Endothelial cell (in vitro differentiated cells): ENCODE measurements at regions not wholly inside any gene's neighbourhood (a gene's known extent, or its start where the extent isn't known, plus 50 kb on each side); places are given as distances from the start of the nearest gene placed in this dataset.

Experiments
- DNase-seq: peaks from one replicate; pipeline ENCODE4 v3.0.0; 2021; ENCODE audit warnings: low spot score
- H3K27ac Mint-ChIP-seq: one replicate; pipeline ENCODE4 v1.8.0; 2021; ENCODE audit warnings: mixed read lengths, inconsistent platforms; ENCODE audit not compliant: unreplicated experiment
- H3K27me3 Mint-ChIP-seq: one replicate; pipeline ENCODE4 v1.8.0; 2021; ENCODE audit warnings: mild to moderate bottlenecking, moderate library complexity, mixed read lengths, inconsistent platforms; ENCODE audit not compliant: unreplicated experiment
- H3K36me3 Mint-ChIP-seq: one replicate; pipeline ENCODE4 v1.8.0; 2021; ENCODE audit warnings: mild to moderate bottlenecking, low read depth, mixed read lengths, inconsistent platforms; ENCODE audit not compliant: unreplicated experiment
- H3K4me1 Mint-ChIP-seq: one replicate; pipeline ENCODE4 v1.8.0; 2021; ENCODE audit warnings: mild to moderate bottlenecking, mixed read lengths, inconsistent platforms; ENCODE audit not compliant: unreplicated experiment
- H3K4me3 Mint-ChIP-seq: one replicate; pipeline ENCODE4 v1.8.0; 2021; ENCODE audit warnings: mild to moderate bottlenecking, mixed read lengths, inconsistent platforms; ENCODE audit not compliant: unreplicated experiment
- H3K9me3 Mint-ChIP-seq: one replicate; pipeline ENCODE4 v1.8.0; 2021; ENCODE audit warnings: mixed read lengths, inconsistent platforms; ENCODE audit not compliant: unreplicated experiment
- TF ChIP-seq, protein P1 (sequence below): fragments of 200-600 bp; sonication (generic); IDR thresholded peaks from one replicate; pipeline ENCODE4 v1.5.0; 2021; ENCODE audit warnings: antibody characterized with exemption; ENCODE audit not compliant: unreplicated experiment

DNA sequence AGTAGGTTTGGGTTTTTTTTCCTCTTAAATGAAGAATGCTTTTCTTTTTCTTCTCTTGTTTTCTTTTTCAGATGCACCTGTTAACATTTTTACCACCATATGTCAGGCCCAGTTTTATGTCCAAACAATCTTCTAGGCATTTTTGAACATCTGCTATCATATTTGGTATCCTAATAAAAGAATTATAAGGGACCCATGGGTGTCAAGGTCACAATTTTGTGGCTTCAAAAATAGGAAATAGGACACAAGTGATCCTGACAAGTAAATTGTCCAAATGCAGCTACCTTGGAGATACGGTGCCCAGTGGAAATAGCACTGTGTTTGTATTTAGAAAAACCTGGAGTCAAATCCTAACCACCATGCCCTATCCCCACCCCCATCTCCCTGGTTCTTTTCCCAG, 270.3 kb downstream of the MZT1 start:
- no peaks in the 10 kb centered on the region for H3K9me3 Mint-ChIP-seq
- H3K4me3 Mint-ChIP-seq: no peak overlapping the region
- peaks cover 3% of the 10 kb centered on the region for H3K4me1 Mint-ChIP-seq
- H3K27me3 Mint-ChIP-seq: no peaks in the 10 kb centered on the region
- DNase-seq: no peak
- TF ChIP-seq, protein P1, sequence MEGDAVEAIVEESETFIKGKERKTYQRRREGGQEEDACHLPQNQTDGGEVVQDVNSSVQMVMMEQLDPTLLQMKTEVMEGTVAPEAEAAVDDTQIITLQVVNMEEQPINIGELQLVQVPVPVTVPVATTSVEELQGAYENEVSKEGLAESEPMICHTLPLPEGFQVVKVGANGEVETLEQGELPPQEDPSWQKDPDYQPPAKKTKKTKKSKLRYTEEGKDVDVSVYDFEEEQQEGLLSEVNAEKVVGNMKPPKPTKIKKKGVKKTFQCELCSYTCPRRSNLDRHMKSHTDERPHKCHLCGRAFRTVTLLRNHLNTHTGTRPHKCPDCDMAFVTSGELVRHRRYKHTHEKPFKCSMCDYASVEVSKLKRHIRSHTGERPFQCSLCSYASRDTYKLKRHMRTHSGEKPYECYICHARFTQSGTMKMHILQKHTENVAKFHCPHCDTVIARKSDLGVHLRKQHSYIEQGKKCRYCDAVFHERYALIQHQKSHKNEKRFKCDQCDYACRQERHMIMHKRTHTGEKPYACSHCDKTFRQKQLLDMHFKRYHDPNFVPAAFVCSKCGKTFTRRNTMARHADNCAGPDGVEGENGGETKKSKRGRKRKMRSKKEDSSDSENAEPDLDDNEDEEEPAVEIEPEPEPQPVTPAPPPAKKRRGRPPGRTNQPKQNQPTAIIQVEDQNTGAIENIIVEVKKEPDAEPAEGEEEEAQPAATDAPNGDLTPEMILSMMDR: no peak
- no peak overlapping the region for H3K27ac Mint-ChIP-seq
- no peaks in the 10 kb centered on the region for H3K36me3 Mint-ChIP-seq

DNA sequence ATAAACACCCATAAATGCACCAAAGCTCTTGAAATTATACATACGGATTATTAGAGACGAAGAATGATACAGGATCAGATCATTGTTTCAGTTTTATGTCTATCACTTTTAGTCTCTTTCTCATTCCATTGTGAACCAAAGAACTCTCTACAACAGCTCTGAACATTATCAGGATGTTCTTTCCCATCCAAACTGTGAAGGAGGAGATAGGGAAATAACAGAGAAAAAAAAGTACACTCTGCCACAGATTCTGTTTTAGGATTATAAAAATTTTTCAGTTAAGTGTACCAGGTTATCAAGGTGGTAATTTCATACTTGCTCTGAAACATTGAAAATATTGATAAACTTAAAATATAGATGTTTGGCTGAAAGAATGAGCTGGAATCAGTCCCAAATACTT, 270.9 kb downstream of the MZT1 start:
- no peaks in the 10 kb centered on the region for H3K36me3 Mint-ChIP-seq

DNA sequence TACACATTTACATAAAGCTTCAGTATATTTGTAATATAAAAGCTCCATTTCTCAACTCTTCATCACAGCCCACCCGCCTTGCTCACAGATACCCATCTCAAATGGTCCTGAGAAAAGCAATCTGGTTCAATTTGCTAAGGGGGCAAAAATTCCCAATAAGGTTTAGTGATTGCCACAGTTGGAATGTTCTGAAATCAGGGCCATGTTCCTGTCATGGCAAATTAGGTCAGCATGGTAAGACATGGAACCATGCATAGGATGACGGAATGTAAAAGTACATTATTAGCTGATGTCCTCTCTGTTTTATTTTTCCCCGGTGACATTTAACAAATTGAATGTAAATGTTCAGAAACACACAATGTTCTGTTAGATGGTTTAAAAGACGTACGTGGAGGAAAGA, 274.3 kb downstream of the MZT1 start:
- Mint-ChIP-seq H3K4me1 (no peaks in the 10 kb centered on the region), H3K36me3 (no peaks in the 10 kb centered on the region), H3K27ac (no peak overlapping the region), H3K9me3 (peaks cover 3% of the 10 kb centered on the region), H3K4me3 (no peak overlapping the region), H3K27me3 (no peaks in the 10 kb centered on the region)
- no peak for DNase-seq
- TF ChIP-seq, protein P1: no peak

More for the DNA sequence above, 270.9 kb downstream of the MZT1 start:
- no peaks in the 10 kb centered on the region for H3K27me3 Mint-ChIP-seq
- peaks cover 3% of the 10 kb centered on the region for H3K4me1 Mint-ChIP-seq
- no peak overlapping the region for H3K27ac Mint-ChIP-seq
- H3K9me3 Mint-ChIP-seq: no peaks in the 10 kb centered on the region
- no peak overlapping the region for H3K4me3 Mint-ChIP-seq
- no peak for DNase-seq
- TF ChIP-seq, protein P1: no peak

DNA sequence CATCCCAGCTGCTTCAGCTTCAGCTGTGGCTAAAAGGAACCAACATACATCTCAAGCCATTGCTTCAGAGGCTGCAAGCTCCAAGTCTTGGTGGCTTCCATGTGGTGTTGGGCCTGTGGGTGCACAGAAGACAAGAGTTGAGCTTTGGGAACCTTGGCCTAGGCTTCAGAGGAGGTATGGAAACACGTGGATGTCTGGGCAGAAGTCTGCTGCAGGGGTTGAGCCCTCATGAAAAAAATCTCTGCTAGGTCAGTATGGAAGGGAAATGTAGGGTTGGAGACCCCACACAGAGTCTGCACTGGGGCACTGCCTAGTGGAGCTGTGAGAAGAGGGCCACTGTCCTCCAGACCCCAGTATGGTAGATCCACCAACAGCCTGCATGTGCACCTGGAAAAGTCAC, 279.3 kb downstream of the MZT1 start:
- no peak for DNase-seq
- H3K9me3 Mint-ChIP-seq: peaks cover 9% of the 10 kb centered on the region
- H3K4me1 Mint-ChIP-seq: no peaks in the 10 kb centered on the region
- TF ChIP-seq, protein P1: no peak
- peaks cover 2% of the 10 kb centered on the region for H3K27me3 Mint-ChIP-seq
- H3K27ac Mint-ChIP-seq: no peak overlapping the region
- H3K36me3 Mint-ChIP-seq: peaks cover 6% of the 10 kb centered on the region
- H3K4me3 Mint-ChIP-seq: no peak overlapping the region

DNA sequence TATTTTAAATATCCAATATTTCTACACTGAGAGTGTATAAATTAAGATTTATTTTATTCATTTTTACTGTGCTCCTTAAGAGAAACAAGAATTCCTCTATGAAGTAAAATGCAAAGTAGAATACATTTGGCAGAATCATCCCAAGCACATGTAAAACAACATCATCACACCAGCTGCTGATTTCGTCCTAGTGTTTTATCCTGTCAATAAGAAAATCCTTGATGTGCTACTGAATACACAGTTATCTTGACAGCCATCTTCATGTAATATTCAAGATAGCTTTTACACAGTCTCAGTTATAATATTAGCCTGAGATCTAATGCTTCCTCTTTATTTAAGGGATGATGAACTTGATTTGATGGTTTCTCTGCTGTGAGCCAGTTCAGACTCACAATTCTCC, 282.4 kb downstream of the MZT1 start:
- Mint-ChIP-seq H3K36me3 (peaks cover 6% of the 10 kb centered on the region), H3K4me3 (no peak overlapping the region), H3K9me3 (peaks cover 6% of the 10 kb centered on the region), H3K27ac (no peak overlapping the region), H3K4me1 (no peaks in the 10 kb centered on the region), H3K27me3 (peaks cover 2% of the 10 kb centered on the region)
- TF ChIP-seq, protein P1: no peak
- DNase-seq: no peak
